ENCODE measurements at regions not wholly inside any gene's neighbourhood (a gene's known extent, or its start where the extent isn't known, plus 50 kb on each side); places are given as distances from the start of the nearest gene placed in this dataset.

DNA sequence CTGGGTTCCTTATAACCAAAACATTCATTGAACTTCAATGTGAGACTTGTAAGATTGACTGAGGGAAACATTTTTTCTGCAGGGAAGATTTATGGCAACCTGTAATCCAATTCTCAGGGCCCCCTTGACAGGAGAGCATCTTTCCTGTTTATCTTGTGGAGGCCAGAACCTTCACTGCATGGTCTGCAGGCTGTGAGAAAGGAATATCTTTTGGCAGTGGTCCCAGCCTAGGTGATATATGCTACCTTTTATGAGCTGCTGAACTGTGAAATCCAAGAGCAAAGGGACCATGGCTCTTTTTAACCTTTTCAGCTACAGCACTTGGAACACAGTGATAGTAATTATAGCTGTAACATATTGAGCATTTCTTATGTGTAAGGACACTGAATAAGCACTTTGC is 590.2 kb upstream of the B3GAT1 start:
- TF ChIP-seq, protein P1, sequence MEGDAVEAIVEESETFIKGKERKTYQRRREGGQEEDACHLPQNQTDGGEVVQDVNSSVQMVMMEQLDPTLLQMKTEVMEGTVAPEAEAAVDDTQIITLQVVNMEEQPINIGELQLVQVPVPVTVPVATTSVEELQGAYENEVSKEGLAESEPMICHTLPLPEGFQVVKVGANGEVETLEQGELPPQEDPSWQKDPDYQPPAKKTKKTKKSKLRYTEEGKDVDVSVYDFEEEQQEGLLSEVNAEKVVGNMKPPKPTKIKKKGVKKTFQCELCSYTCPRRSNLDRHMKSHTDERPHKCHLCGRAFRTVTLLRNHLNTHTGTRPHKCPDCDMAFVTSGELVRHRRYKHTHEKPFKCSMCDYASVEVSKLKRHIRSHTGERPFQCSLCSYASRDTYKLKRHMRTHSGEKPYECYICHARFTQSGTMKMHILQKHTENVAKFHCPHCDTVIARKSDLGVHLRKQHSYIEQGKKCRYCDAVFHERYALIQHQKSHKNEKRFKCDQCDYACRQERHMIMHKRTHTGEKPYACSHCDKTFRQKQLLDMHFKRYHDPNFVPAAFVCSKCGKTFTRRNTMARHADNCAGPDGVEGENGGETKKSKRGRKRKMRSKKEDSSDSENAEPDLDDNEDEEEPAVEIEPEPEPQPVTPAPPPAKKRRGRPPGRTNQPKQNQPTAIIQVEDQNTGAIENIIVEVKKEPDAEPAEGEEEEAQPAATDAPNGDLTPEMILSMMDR (IDR thresholded peaks at IDR 0.05; ENCODE audit: low read depth, low read length): no peak
- TF ChIP-seq EZH2phosphoT487 (IDR thresholded peaks at IDR 0.05; ENCODE audit: low read depth): no peak
